Thyroid gland (tissue), 4 donors: ENCODE measurements at regions not wholly inside any gene's neighbourhood (a gene's known extent, or its start where the extent isn't known, plus 50 kb on each side); places are given as distances from the start of the nearest gene placed in this dataset.

ENCODE experiments used
- CTCF ChIP-seq, 6 experiments: fragments of 200-600 bp in 3 of 6; fragments of 450-650 bp in 3 of 6; sonication (generic) in 3 of 6; IDR thresholded peaks; one replicate each; pipeline ENCODE4 v1.5.1; 2016 to 2019; ENCODE audit warnings: antibody characterized with exemption in 6 of 6, mild to moderate bottlenecking in 2 of 6, inconsistent platforms in 1 of 6, moderate library complexity in 1 of 6
- POLR2A ChIP-seq, 2 donors: fragments of 450-650 bp; IDR thresholded peaks; one replicate each; pipeline ENCODE4 v1.6.1; 2017; ENCODE audit warnings: antibody characterized with exemption in 2 of 2, mild to moderate bottlenecking in 2 of 2, moderate library complexity in 1 of 2

GRCh38 chr1:14304381-14304865, 294.1 kb upstream of the KAZN start:
- TF ChIP-seq CTCF (IDR thresholded peaks at IDR 0.05) (no peak), POLR2A (IDR thresholded peaks at IDR 0.05) (peak in 1 of 2 donors; percentile 33)
